Sigmoid colon (tissue), 6 donors: ENCODE measurements at regions not wholly inside any gene's neighbourhood (a gene's known extent, or its start where the extent isn't known, plus 50 kb on each side); places are given as distances from the start of the nearest gene placed in this dataset.

Experiments
- DNase-seq: peaks from one replicate; pipeline ENCODE4 v3.0.0-alpha.2; 2019
- H3K27ac ChIP-seq, 4 donors: fragments of 200-600 bp; sonication (generic); one replicate each; pipeline ENCODE4 v1.5.1; 2016 to 2019; ENCODE audit warnings: mild to moderate bottlenecking in 1 of 4
- H3K27me3 ChIP-seq, 3 donors: fragments of 200-600 bp; sonication (generic); one replicate each; pipeline ENCODE4 v1.5.1; 2019; ENCODE audit warnings: mild to moderate bottlenecking in 1 of 3
- H3K36me3 ChIP-seq, 4 donors: fragments of 200-600 bp; sonication (generic); one replicate each; pipeline ENCODE4 v1.5.1; 2016 to 2019
- H3K4me1 ChIP-seq, 4 donors: fragments of 200-600 bp; sonication (generic); one replicate each; pipeline ENCODE4 v1.5.1; 2017 to 2019
- H3K4me3 ChIP-seq, 4 donors: fragments of 200-600 bp; sonication (generic); one replicate each; pipeline ENCODE4 v1.5.1; 2017 to 2019; ENCODE audit warnings: mild to moderate bottlenecking in 2 of 4, moderate library complexity in 1 of 4
- H3K9me3 ChIP-seq, 4 donors: fragments of 200-600 bp in 3 of 4; sonication (generic) in 3 of 4; one replicate each; pipeline versions ENCODE4 v1.5.1 to v1.6.1; 2013 to 2019
- EP300 ChIP-seq, 4 donors: sonication (generic); formaldehyde crosslinking; IDR thresholded peaks; one replicate each; pipeline ENCODE4 v1.6.1; 2017; ENCODE audit warnings: antibody characterized with exemption in 4 of 4
- POLR2A ChIP-seq, 2 donors: fragments of 450-650 bp; IDR thresholded peaks; one replicate each; pipeline ENCODE4 v1.6.1; 2016; ENCODE audit warnings: antibody characterized with exemption in 2 of 2, mild to moderate bottlenecking in 2 of 2, moderate library complexity in 2 of 2
- POLR2AphosphoS5 ChIP-seq, 4 donors: sonication (generic); formaldehyde crosslinking; IDR thresholded peaks; one replicate each; pipeline ENCODE4 v1.6.1; 2017; ENCODE audit warnings: antibody characterized with exemption in 4 of 4
- WGBS, 2 donors: extraction: QIAGEN DNeasy Blood & Tissue Kit; methylation state at CpG; one replicate each; pipeline ENCODE4 v1.1.7; 2013; 5-methylcytosine and 5-hydroxymethylcytosine counted together
- intact Hi-C: fragments of 100-400 bp; cut with DNase I; formaldehyde crosslinking; loops from one replicate; pipeline ENCODE4 v1.15.1; 2023
- TF ChIP-seq, protein P1 (sequence below), 4 experiments: fragments of 450-650 bp in 3 of 4; fragments of 200-600 bp in 1 of 4; IDR thresholded peaks; one replicate each; pipeline ENCODE4 v1.5.1; 2016 to 2019; ENCODE audit warnings: antibody characterized with exemption in 4 of 4, mild to moderate bottlenecking in 3 of 4, moderate library complexity in 2 of 4
- donor health status: healthy with polysubstance abuse.
- donor health status: healthy.

DNA sequence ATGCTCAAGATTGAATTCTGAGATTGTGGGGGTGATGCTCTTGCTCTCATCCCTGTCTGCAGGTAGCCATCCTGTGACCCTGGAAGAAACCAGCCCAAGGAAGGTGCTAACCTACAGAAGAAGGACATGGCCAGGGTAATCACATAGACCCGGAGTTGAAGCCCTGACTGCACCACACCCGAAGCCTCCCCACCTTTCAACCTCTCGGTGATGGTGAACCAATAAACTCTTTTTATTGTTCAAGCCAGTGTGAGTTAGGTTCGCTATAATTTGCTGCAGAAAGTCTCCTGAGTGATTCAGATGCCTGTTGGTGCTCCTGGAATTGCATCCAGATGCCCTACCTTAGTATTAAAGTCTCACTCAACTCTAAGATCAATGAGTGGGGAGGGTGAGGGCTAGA, 163.6 kb downstream of the PLPP3 start:
- no peak for DNase-seq
- H3K4me3 ChIP-seq, result no peak overlapping the region
- peaks cover 0 to 13% (median 9%) of the 10 kb centered on the region in 4 donors for H3K4me1 ChIP-seq
- H3K27ac ChIP-seq, result no peak overlapping the region
- no peak for TF ChIP-seq POLR2A (IDR thresholded peaks at IDR 0.05)
- TF ChIP-seq, protein P1, sequence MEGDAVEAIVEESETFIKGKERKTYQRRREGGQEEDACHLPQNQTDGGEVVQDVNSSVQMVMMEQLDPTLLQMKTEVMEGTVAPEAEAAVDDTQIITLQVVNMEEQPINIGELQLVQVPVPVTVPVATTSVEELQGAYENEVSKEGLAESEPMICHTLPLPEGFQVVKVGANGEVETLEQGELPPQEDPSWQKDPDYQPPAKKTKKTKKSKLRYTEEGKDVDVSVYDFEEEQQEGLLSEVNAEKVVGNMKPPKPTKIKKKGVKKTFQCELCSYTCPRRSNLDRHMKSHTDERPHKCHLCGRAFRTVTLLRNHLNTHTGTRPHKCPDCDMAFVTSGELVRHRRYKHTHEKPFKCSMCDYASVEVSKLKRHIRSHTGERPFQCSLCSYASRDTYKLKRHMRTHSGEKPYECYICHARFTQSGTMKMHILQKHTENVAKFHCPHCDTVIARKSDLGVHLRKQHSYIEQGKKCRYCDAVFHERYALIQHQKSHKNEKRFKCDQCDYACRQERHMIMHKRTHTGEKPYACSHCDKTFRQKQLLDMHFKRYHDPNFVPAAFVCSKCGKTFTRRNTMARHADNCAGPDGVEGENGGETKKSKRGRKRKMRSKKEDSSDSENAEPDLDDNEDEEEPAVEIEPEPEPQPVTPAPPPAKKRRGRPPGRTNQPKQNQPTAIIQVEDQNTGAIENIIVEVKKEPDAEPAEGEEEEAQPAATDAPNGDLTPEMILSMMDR (IDR thresholded peaks at IDR 0.05), result no peak
- no peak for TF ChIP-seq EP300 (IDR thresholded peaks at IDR 0.05)
- TF ChIP-seq POLR2AphosphoS5 (IDR thresholded peaks at IDR 0.05), result no peak
- 17 to 57% methylated on average over 4 of the region's 4 CpGs for WGBS, 2 donors
- no peaks in the 10 kb centered on the region for H3K27me3 ChIP-seq
- H3K9me3 ChIP-seq, result no peaks in the 10 kb centered on the region
- intact Hi-C loops, result no loop called here
- H3K36me3 ChIP-seq, result no peaks in the 10 kb centered on the region

DNA sequence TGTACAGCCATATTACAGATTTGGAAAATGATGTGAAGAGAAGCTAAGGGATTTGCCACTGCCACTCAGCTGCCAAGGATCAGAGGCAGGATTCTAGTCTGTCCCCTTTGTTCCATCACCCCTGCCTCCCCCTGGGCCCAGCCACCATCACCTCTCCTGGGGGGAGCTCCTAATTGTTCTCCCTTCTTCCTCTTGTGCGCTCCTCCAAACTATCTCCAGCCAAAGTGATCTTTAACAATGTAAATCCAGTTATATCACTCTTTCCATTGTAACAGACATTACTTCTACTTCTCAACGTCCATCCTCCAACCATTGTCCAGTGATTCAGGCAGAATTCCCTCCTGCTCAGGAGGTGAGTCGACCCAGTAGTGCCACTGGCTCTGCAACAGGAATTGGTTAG, 164.1 kb downstream of the PLPP3 start:
- WGBS, 2 donors, result 50 to 72% methylated on average over 3 of the region's 3 CpGs
- H3K27me3 ChIP-seq, result no peaks in the 10 kb centered on the region
- H3K4me3 ChIP-seq, result no peak overlapping the region
- H3K9me3 ChIP-seq, result no peaks in the 10 kb centered on the region
- H3K27ac ChIP-seq, result no peak overlapping the region
- no peaks in the 10 kb centered on the region for H3K36me3 ChIP-seq
- TF ChIP-seq POLR2A (IDR thresholded peaks at IDR 0.05) (no peak), POLR2AphosphoS5 (IDR thresholded peaks at IDR 0.05) (no peak), EP300 (IDR thresholded peaks at IDR 0.05) (no peak)
- TF ChIP-seq, protein P1 (IDR thresholded peaks at IDR 0.05), result no peak
- intact Hi-C loops, result no loop called here
- H3K4me1 ChIP-seq, result peaks cover 0 to 13% (median 9%) of the 10 kb centered on the region in 4 donors
- DNase-seq, result no peak

DNA sequence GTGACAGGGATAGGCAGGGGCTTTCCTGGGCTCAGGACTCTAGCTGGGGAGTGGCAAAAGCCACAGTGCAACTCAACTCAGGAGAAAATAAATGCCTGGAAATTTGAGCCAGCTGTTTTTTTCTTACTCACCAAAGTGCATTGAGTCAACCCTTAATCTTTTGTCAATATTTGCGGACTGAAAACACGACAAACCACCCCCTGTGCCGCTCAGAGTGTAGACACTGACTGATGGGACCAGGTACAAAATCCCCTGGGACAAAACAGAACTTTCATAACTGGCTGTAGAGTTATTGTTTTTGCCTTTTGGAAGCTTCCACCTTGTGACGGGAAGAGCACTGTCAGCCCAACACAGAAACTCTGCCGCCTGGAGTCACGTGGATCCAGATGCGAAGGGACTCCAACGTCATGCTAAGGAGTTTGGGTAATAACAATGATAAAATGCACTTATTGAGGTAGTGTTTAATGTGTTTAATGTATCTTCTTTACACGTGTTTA, 164.6 kb downstream of the PLPP3 start:
- Histone ChIP-seq H3K27me3 (no peaks in the 10 kb centered on the region), H3K36me3 (no peaks in the 10 kb centered on the region), H3K4me1 (peaks cover 0 to 13% (median 9%) of the 10 kb centered on the region in 4 donors), H3K9me3 (no peaks in the 10 kb centered on the region), H3K27ac (no peak overlapping the region), H3K4me3 (no peak overlapping the region)
- DNase-seq, result no peak
- intact Hi-C loops, result no loop called here
- TF ChIP-seq POLR2A (IDR thresholded peaks at IDR 0.05), result no peak
- no peak for TF ChIP-seq POLR2AphosphoS5 (IDR thresholded peaks at IDR 0.05)
- TF ChIP-seq, protein P1 (IDR thresholded peaks at IDR 0.05), result no peak
- TF ChIP-seq EP300 (IDR thresholded peaks at IDR 0.05), result no peak
- WGBS, 2 donors, result 16 to 63% methylated on average over 9 of the region's 9 CpGs

DNA sequence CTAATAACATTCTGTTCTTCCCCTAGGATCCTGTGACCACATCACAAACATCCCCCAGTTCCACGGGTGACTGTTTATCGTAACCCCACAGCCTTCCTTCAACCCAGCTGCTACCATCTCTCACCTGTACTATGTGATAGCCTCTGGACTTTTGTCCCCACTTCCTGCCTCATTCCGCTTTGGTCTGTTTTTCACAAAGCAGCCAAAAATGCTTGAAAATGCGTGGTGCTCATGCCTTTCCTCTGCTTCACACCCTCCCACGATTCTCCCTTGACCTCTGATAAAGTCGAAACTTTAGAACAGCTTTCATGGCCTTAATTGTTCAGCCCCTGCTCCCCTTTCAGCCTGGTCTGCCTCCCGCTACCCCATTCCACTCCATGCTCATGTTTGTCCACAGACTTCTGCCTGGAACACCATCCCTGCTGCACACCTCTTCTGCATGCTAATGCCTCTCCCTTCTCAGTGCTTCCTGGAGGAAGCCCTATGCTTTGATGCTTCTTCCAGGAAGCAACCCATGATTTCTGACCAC, 165.6 kb downstream of the PLPP3 start:
- no peaks in the 10 kb centered on the region for H3K9me3 ChIP-seq
- H3K4me3 ChIP-seq, result no peak overlapping the region
- 76 to 81% methylated on average over 7 of the region's 7 CpGs for WGBS, 2 donors
- TF ChIP-seq POLR2AphosphoS5 (IDR thresholded peaks at IDR 0.05) (no peak), EP300 (IDR thresholded peaks at IDR 0.05) (no peak), POLR2A (IDR thresholded peaks at IDR 0.05) (no peak)
- TF ChIP-seq, protein P1 (IDR thresholded peaks at IDR 0.05), result no peak
- intact Hi-C loops, result no loop called here
- H3K4me1 ChIP-seq, result peaks cover 0 to 13% (median 8%) of the 10 kb centered on the region in 4 donors
- DNase-seq, result no peak
- no peaks in the 10 kb centered on the region for H3K36me3 ChIP-seq
- H3K27ac ChIP-seq, result no peak overlapping the region
- H3K27me3 ChIP-seq, result no peaks in the 10 kb centered on the region
